ENCODE measurements at regions not wholly inside any gene's neighbourhood (a gene's known extent, or its start where the extent isn't known, plus 50 kb on each side); places are given as distances from the start of the nearest gene placed in this dataset.

GRCh38 chr10:131655101-131655849 lies 245.5 kb upstream of the PPP2R2D start:
- TF ChIP-seq CTCF (IDR thresholded peaks at IDR 0.05) (no peak), POLR2AphosphoS5 (IDR thresholded peaks at IDR 0.05) (no peak), POLR2A (IDR thresholded peaks at IDR 0.05; ENCODE audit: low read depth) (no peak), EP300 (IDR thresholded peaks at IDR 0.05) (no peak)
